ENCODE measurements at regions not wholly inside any gene's neighbourhood (a gene's known extent, or its start where the extent isn't known, plus 50 kb on each side); places are given as distances from the start of the nearest gene placed in this dataset.

DNA sequence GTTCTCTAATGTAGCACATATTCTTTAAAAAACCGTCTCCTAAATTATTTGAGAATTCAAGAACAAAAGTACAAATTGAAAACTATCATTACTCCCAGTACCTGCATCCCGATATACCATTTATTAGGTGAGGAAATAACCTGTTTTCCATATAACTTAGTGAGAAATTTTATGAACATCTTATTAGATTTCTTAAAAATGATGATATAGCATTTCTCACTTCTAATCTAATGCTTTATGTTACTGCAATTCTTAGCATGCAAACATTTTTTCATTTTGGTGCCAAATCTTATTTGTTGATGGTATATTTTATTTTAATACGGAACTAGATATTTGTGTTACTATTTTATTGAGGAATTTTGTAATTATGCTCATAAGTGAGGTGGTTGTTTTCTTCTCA is 1321.3 kb upstream of the SLC10A2 start:
- TF ChIP-seq CTCF (IDR thresholded peaks at IDR 0.05) (no peak), POLR2A (IDR thresholded peaks at IDR 0.05) (no peak)
